GM19351 (cell line): ENCODE measurements at regions not wholly inside any gene's neighbourhood (a gene's known extent, or its start where the extent isn't known, plus 50 kb on each side); places are given as distances from the start of the nearest gene placed in this dataset.
"Not testable (repeated sequence)": the region's sequence is repeated elsewhere in the genome, so short reads cannot be mapped to it uniquely, and the experiment has no call there.

ENCODE experiments used
- ATAC-seq: cut with Tn5 transposase; IDR thresholded peaks from one replicate; pipeline ENCODE4 v1.9.1; 2021; ENCODE audit warnings: mild to moderate bottlenecking, moderate library complexity; ENCODE audit not compliant: unreplicated experiment

- ATAC-seq, result no peak
These were observed 459.5 kb upstream of the FAR2 start for GRCh38 chr12:28689398-28690175.

- ATAC-seq, result no peak
These were observed 455.4 kb upstream of the FAR2 start for GRCh38 chr12:28693565-28694219.

- no peak for ATAC-seq
These were observed 450.5 kb upstream of the FAR2 start for GRCh38 chr12:28698553-28698952.

GRCh38 chr12:28699029-28699428 lies 450.0 kb upstream of the FAR2 start:
- ATAC-seq, result no peak

GRCh38 chr12:28700161-28700560 lies 448.9 kb upstream of the FAR2 start:
- no peak for ATAC-seq

- no peak for ATAC-seq
These were observed 444.5 kb upstream of the FAR2 start for GRCh38 chr12:28704477-28705169.

- no peak for ATAC-seq
These were observed 440.1 kb upstream of the FAR2 start for GRCh38 chr12:28708918-28709371.

GRCh38 chr12:28709986-28710685 lies 438.9 kb upstream of the FAR2 start:
- no peak for ATAC-seq

- ATAC-seq, result no peak
These were observed 438.2 kb upstream of the FAR2 start for GRCh38 chr12:28710882-28711281.

GRCh38 chr12:28711421-28711820 lies 437.7 kb upstream of the FAR2 start:
- no peak for ATAC-seq

- no peak for ATAC-seq
These were observed 406.3 kb upstream of the FAR2 start for GRCh38 chr12:28742791-28743190.

GRCh38 chr12:28746734-28747325 lies 402.2 kb upstream of the FAR2 start:
- ATAC-seq, result no peak

- no peak for ATAC-seq
These were observed 398.0 kb upstream of the FAR2 start for GRCh38 chr12:28750946-28751685.

- no peak for ATAC-seq
These were observed 394.1 kb upstream of the FAR2 start for GRCh38 chr12:28755027-28755426.

GRCh38 chr12:28759333-28759732 lies 389.7 kb upstream of the FAR2 start:
- no peak for ATAC-seq

GRCh38 chr12:28760040-28760903 lies 388.8 kb upstream of the FAR2 start:
- ATAC-seq, result not testable (repeated sequence)

GRCh38 chr12:28761897-28762296 lies 387.2 kb upstream of the FAR2 start:
- ATAC-seq, result not testable (repeated sequence)

GRCh38 chr12:28766398-28766797 lies 382.7 kb upstream of the FAR2 start:
- ATAC-seq, result no peak

- no peak for ATAC-seq
These were observed 381.2 kb upstream of the FAR2 start for GRCh38 chr12:28767836-28768348.
